Right hindlimb (tissue), 1 donor: ENCODE measurements at regions not wholly inside any gene's neighbourhood (a gene's known extent, or its start where the extent isn't known, plus 50 kb on each side); places are given as distances from the start of the nearest gene placed in this dataset.

Source experiments
- DNase-seq: peaks from one replicate; pipeline ENCODE4 v3.0.0-alpha.2; 2018

DNA sequence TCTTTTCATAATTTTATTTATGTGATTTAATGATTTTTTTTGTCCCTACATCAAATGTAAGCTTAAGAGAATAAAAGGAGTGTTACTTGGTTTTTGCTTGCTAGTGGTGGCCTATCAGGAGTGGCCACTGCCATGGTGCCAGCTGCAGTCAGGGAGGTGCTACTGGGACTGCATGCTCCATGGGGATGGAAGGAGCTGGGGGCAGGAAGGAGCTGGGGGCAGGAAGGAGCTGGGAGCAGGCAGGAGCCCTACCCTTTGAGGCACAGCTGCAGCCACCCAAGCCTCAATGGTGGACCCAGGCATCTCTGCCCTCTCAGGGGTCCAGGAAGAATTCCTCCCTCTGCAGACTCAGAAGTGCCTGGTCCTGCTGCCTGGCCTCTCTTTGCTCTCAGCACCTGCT is 796.0 kb downstream of the SLC16A7 start:
- DNase-seq: no peak

DNA sequence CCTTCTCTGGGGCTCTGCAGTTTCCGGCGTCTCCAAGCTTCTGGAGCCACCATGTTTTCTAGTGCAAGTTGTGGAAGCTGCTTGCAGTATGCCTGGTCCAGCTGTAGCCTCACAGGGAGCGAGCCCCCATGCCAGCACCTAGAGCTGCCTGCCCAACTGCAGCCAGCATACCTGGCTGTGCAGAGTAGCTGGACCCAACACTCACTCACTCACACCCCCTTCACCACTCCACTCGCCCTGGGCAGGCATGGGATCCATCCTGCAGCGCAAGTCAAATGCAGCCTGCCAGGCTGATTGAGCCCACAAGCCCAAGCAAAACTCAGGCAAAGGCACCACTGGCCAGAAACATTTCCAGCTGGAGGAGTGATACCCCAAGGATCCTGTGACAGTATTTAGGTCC is 797.3 kb downstream of the SLC16A7 start:
- DNase-seq: no peak

- no peak for DNase-seq
These were observed 798.8 kb downstream of the SLC16A7 start for GRCh38 chr12:60394665-60395064.

DNA sequence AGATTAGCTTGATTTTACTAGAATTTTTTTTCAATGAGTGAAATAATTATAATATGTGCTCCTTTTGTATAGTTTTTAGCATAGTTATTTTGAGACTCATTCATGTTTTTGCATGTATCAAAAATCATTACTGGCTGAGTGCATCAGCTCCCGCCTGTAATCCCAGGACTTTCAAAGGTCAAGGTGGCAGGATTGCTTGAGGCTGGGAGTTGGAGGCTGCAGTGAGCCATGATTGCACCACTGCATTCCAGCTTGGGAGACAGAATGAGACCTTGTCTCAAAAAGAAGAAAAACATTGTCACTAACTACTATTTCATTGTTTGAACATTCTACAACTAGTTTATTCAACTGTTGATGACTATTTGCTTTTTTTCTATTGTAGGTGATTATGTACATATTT is 802.7 kb downstream of the SLC16A7 start:
- DNase-seq: no peak

DNA sequence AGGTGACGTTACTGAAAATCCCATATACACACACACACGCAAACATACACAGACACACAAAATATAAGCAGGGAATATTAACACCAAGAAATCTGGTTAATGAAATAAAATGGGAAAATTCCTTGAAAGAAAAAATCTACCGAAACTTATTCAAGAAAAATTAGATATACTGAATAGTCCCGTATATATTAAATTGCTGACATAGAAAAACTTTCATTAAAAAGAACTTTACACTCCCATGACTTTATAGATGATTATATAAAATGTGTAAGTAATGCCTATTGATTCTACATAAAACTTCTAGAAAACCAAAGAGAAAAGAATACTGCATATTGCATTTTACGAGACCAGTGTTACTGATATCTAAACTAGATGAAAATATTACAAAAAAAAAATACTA is 803.2 kb downstream of the SLC16A7 start:
- DNase-seq: no peak

GRCh38 chr12:60402996-60403395 is 807.2 kb downstream of the SLC16A7 start:
- DNase-seq: no peak

DNA sequence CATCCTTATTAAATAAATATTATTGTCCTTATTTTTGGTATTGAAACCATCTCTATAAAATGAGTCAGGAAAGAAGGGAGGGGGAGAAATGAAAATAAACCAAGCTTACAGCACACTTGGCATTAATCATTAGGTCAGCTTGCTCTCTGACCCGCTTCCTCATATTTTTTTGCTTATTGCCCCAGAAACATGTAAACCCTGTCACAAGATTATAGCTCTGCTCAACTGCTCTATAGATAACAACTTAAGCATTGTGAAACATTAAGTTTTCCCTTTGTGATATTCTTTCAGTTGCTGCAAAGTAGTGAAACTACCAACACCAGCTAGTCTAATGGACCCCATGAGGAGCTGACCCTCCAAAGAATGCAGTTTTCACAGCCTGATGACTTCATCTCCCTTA is 819.5 kb downstream of the SLC16A7 start:
- DNase-seq: no peak

GRCh38 chr12:60419986-60420385 is 824.2 kb downstream of the SLC16A7 start:
- DNase-seq: no peak

- no peak for DNase-seq
These were observed 825.9 kb downstream of the SLC16A7 start for GRCh38 chr12:60421741-60422140.

DNA sequence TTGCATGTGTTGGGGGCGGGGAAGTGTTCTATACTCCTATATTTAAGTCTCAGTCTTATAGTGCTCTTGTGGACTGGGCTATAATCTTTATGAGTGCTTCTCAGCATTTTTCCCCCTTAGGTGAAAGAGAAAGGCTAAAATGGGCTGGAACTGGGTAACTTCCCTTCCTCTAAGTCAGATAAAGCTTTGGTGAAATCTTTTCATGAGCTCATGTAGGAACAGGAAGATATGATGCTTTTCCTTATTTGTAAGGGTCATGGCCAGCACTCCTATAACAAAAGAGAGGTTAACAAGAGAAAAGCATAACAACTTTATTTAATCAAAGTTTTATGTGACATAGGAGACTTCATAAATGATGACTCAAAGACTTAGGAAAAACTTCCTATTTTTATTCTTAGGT is 841.5 kb downstream of the SLC16A7 start:
- DNase-seq: no peak

GRCh38 chr12:60441577-60441976 is 845.7 kb downstream of the SLC16A7 start:
- no peak for DNase-seq

DNA sequence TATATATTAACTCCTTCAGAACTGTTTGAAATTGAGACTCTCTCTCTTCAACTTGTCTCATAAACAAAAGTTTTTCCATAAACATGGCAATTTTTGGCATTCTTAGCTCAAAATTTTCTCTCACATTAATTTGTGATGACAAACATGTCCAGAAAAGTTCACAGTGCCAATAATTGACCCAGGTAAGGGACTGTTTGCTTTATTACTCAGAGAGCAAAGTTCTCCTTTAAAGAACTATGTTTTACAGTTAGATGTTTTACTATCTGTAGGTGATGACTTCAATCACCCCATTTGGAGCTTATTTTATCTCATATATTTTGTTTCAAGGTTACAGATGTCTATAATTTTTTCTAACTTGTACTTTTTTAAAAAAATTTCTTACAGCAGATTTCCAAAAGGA is 855.6 kb downstream of the SLC16A7 start:
- DNase-seq: no peak

DNA sequence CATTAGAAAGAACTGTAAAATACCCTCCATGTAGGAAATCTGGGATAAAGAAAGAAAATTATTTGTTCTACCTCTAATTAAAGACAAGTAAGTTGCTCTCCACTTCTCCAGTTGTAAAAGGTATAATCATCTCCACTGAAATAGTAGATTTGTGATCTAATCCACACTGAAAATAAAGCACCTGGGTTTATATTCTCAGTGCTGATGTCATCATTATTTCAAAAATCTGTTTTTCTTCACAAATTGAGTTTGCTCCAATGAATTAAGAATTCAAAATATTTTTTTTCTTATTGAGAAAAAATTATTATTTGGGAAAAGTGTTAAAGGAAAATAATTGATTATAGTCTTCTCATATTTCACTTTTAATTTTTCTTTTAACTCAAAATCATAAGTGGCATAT is 869.2 kb downstream of the SLC16A7 start:
- no peak for DNase-seq

DNA sequence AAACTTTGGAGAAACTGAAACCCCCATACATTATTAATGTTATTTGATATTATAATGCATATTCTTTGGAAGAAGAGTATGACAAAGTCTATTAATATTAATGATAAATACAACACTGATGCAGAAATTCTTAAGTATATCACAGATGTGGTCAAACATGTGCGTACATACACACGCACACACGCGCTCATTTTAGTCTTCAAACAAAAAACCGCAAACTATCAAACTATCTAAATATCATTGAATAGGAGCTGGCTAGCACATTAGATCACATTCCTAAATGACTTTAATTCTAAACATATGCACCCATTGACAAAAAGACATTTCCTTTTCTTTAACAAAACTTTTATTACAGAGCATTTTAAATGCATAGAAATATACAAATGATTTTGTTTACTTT is 872.7 kb downstream of the SLC16A7 start:
- no peak for DNase-seq

GRCh38 chr12:60475825-60476224 is 880.0 kb downstream of the SLC16A7 start:
- DNase-seq: no peak

GRCh38 chr12:60487284-60487683 is 891.5 kb downstream of the SLC16A7 start:
- no peak for DNase-seq

GRCh38 chr12:60489071-60489470 is 893.2 kb downstream of the SLC16A7 start:
- DNase-seq: no peak

- no peak for DNase-seq
These were observed 898.4 kb downstream of the SLC16A7 start for GRCh38 chr12:60494244-60494643.

- no peak for DNase-seq
These were observed 902.8 kb downstream of the SLC16A7 start for GRCh38 chr12:60498656-60499055.

DNA sequence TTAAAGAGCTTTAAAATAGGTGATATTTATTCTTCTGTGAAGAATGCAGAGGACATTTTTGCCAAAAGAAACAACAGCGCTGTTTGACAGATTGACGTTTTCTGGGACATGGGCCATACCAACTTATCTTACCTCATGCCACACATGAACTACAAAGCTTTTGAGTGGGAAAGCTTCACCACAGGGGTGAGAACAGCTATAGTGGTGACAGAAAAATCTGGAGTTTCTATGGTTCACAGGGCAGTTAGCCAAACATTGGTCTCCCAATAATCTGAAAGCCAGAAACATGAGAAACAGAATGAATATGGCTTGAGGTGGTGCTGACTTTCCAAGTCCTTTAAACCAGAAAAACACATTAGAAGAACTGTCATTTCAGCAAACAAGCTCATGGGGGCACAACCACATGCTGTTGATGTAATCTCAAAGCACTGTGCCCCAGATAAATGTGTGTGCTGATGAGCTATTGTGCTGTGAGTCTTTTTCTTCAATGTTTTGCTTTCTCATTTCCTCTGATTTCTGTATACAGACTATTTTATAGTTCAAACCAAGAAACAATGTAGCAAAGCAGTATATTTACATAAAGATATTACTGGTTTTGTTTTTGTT is 905.4 kb downstream of the SLC16A7 start:
- DNase-seq: no peak

DNA sequence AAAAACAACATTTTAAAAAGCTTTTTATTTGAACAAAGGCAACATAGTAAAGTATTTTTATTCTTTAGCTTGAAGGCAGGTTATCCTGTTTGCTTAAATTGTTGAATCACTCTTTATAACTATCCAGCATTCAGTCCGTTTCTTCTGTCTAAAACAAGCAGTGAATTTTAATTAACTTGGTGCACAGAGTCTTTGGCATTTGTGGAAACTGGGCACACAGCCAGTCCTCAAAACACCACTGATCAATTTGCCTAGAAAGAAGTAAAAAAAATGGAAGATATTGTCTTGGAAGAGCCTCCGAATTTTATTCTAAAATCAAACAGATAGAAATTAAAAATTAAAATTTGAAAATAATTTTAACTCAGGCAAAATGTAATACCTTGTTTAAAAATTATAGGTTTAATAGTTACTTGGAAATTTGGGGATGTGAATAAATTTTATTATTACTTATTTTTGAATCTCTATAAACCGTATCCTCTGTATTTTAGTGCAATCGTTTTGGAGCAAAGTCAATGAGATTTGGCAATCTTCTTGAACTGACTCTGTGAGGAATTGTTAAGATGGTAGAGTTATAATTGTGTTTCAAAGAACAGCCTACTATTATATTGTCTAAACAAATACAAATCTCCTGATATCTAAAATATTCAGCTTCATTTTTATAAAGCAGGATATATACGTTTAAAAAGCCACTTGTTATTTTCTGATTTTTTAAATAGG is 927.0 kb downstream of the SLC16A7 start:
- DNase-seq: no peak

- DNase-seq: no peak
These were observed 933.4 kb downstream of the SLC16A7 start for GRCh38 chr12:60529261-60529660.

- DNase-seq: no peak
These were observed 933.9 kb downstream of the SLC16A7 start for GRCh38 chr12:60529723-60530122.

- DNase-seq: no peak
These were observed 939.5 kb downstream of the SLC16A7 start for GRCh38 chr12:60535363-60535762.

DNA sequence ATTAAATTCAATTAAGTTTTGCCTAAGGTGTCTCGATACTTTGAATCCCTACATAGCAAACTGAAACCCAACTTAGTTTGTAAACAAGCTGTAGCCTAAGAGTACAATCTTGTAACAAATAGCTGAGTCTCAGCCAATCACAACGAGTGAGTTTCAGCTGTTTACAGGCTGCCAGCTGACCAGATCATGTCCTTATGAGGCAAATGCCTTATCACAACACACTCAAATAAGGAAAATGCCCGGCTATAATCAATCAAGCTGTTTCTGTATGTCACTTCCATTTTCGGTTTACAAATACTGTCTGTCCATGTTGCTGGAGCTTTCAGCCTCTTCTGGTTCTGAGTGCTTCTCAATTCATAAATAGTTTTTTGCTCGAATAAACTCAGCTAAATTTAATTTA is 943.8 kb downstream of the SLC16A7 start:
- no peak for DNase-seq
